ENCODE measurements at regions not wholly inside any gene's neighbourhood (a gene's known extent, or its start where the extent isn't known, plus 50 kb on each side); places are given as distances from the start of the nearest gene placed in this dataset.

- no peak for TF ChIP-seq EZH2 (IDR thresholded peaks at IDR 0.05; ENCODE audit: insufficient read depth, poor library complexity, severe bottlenecking)
- no peak for TF ChIP-seq EZH2phosphoT487 (IDR thresholded peaks at IDR 0.05; ENCODE audit: insufficient read depth, low read depth)
These were observed 66.5 kb upstream of the RAB3GAP2 start for GRCh38 chr1:220338759-220339158.
